H9 (cell line): ENCODE measurements at regions not wholly inside any gene's neighbourhood (a gene's known extent, or its start where the extent isn't known, plus 50 kb on each side); places are given as distances from the start of the nearest gene placed in this dataset.

Experiments
- DNase-seq: peaks from one replicate; pipeline ENCODE4 v3.0.0-alpha.2; 2017
- H2AFZ ChIP-seq: one replicate; pipeline ENCODE4 v1.6.1; 2013; ENCODE audit warnings: mild to moderate bottlenecking, low read length, control low read depth, moderate library complexity
- H2AK5ac ChIP-seq: 2 replicates; pipeline ENCODE4 v1.6.1; 2013; ENCODE audit warnings: low read length, control low read depth, mixed read lengths; ENCODE audit not compliant: insufficient read length
- H2BK120ac ChIP-seq: one replicate; pipeline ENCODE4 v1.6.1; 2013; ENCODE audit warnings: low read depth, mild to moderate bottlenecking, low read length, control low read depth, inconsistent platforms; ENCODE audit not compliant: poor library complexity, severe bottlenecking
- H2BK12ac ChIP-seq: 2 replicates; pipeline ENCODE4 v1.6.1; 2013; ENCODE audit warnings: low read length, control low read depth, mixed read lengths, low read depth; ENCODE audit not compliant: insufficient read length
- H2BK15ac ChIP-seq: 2 replicates; pipeline ENCODE4 v1.6.1; 2013; ENCODE audit warnings: low read depth, low read length, control low read depth
- H2BK20ac ChIP-seq: one replicate; pipeline ENCODE4 v1.6.1; 2013; ENCODE audit warnings: low read depth, mild to moderate bottlenecking, low read length, control low read depth, inconsistent platforms; ENCODE audit not compliant: poor library complexity, severe bottlenecking
- H2BK5ac ChIP-seq: 2 replicates; pipeline ENCODE4 v1.6.1; 2013; ENCODE audit warnings: low read length, control low read depth, mixed read lengths; ENCODE audit not compliant: insufficient read length
- H3K14ac ChIP-seq: 2 replicates; pipeline ENCODE4 v1.6.1; 2013; ENCODE audit warnings: low read length, control low read depth; ENCODE audit not compliant: insufficient read depth
- H3K18ac ChIP-seq: 2 replicates; pipeline ENCODE4 v1.6.1; 2013; ENCODE audit warnings: low read depth, mild to moderate bottlenecking, mixed read lengths, low read length, control low read depth; ENCODE audit not compliant: insufficient read length
- H3K23ac ChIP-seq: 2 replicates; pipeline ENCODE4 v1.6.1; 2013; ENCODE audit warnings: low read length, control low read depth, mixed read lengths, low read depth; ENCODE audit not compliant: insufficient read length
- H3K23me2 ChIP-seq: 2 replicates; pipeline ENCODE4 v1.6.1; 2013; ENCODE audit warnings: low read depth, mild to moderate bottlenecking, mixed read lengths, low read length, control low read depth; ENCODE audit not compliant: insufficient read length, poor library complexity, severe bottlenecking
- H3K27ac ChIP-seq: 2 replicates; pipeline ENCODE4 v1.5.1; 2013; ENCODE audit warnings: low read length, control low read depth, mixed read lengths, low read depth; ENCODE audit not compliant: insufficient read length
- H3K27me3 ChIP-seq: 2 replicates; pipeline ENCODE4 v1.6.1; 2013; ENCODE audit warnings: low read length, control low read depth, inconsistent platforms; ENCODE audit not compliant: insufficient read depth
- H3K4ac ChIP-seq: 2 replicates; pipeline ENCODE4 v1.6.1; 2013; ENCODE audit warnings: low read depth, mild to moderate bottlenecking, control low read depth, inconsistent platforms, low read length, moderate library complexity
- H3K4me1 ChIP-seq: 2 replicates; pipeline ENCODE4 v1.6.1; 2013; ENCODE audit warnings: low read length, control low read depth, inconsistent platforms; ENCODE audit not compliant: insufficient read depth
- H3K4me2 ChIP-seq: 2 replicates; pipeline ENCODE4 v1.6.1; 2013; ENCODE audit warnings: low read length, control low read depth, mixed read lengths; ENCODE audit not compliant: insufficient read length, insufficient read depth
- H3K56ac ChIP-seq: 2 replicates; pipeline ENCODE4 v1.6.1; 2013; ENCODE audit warnings: low read depth, mild to moderate bottlenecking, mixed read lengths, low read length, control low read depth; ENCODE audit not compliant: insufficient read length
- H3K79me1 ChIP-seq: 2 replicates; pipeline ENCODE4 v1.6.1; 2013; ENCODE audit warnings: low read depth, mild to moderate bottlenecking, moderate library complexity, low read length, control low read depth, inconsistent platforms; ENCODE audit not compliant: insufficient read depth, poor library complexity, severe bottlenecking
- H3K79me2 ChIP-seq: 2 replicates; pipeline ENCODE4 v1.6.1; 2013; ENCODE audit warnings: low read length, control low read depth, inconsistent platforms; ENCODE audit not compliant: insufficient read depth
- H3K9ac ChIP-seq: 2 replicates; pipeline ENCODE4 v1.6.1; 2013; ENCODE audit warnings: low read length, control low read depth, mixed read lengths; ENCODE audit not compliant: insufficient read length; ENCODE audit errors: extremely low read depth
- H3K9me3 ChIP-seq: one replicate; pipeline ENCODE4 v1.6.1; 2013; ENCODE audit warnings: low read depth, low read length, inconsistent platforms; ENCODE audit not compliant: control insufficient read depth
- H3T11ph ChIP-seq: one replicate; pipeline ENCODE4 v1.6.1; 2013; ENCODE audit warnings: mild to moderate bottlenecking, low read length, control low read depth, inconsistent platforms
- H4K20me1 ChIP-seq: one replicate; pipeline ENCODE4 v1.6.1; 2013; ENCODE audit not compliant: control insufficient read depth, insufficient read length, insufficient read depth
- H4K5ac ChIP-seq: 2 replicates; pipeline ENCODE4 v1.6.1; 2013; ENCODE audit warnings: low read depth, mild to moderate bottlenecking, mixed read lengths, low read length, control low read depth; ENCODE audit not compliant: insufficient read length
- H4K8ac ChIP-seq: replicated peaks from 2 replicates; pipeline ENCODE4 v1.6.1; 2013; ENCODE audit warnings: low read length, control low read depth, mixed read lengths, low read depth; ENCODE audit not compliant: insufficient read length
- H4K91ac ChIP-seq: 2 replicates; pipeline ENCODE4 v1.6.1; 2013; ENCODE audit warnings: low read depth, mild to moderate bottlenecking, moderate library complexity, mixed read lengths, low read length, control low read depth; ENCODE audit not compliant: insufficient read length
- H3K27ac Mint-ChIP-seq, 3 experiments: 2 replicates in 2 of 3; 3 replicates in 1 of 3; pipeline ENCODE4 v1.8.0; 2020 to 2021; ENCODE audit warnings: mixed read lengths in 3 of 3, mild to moderate bottlenecking in 1 of 3, moderate library complexity in 1 of 3
- H3K27me3 Mint-ChIP-seq: 2 replicates; pipeline ENCODE4 v1.8.0; 2021; ENCODE audit warnings: low read depth, mild to moderate bottlenecking, moderate library complexity, mixed read lengths
- H3K36me3 Mint-ChIP-seq, 3 experiments: 2 replicates in 2 of 3; 3 replicates in 1 of 3; pipeline ENCODE4 v1.8.0; 2020 to 2021; ENCODE audit warnings: low read depth in 3 of 3, mixed read lengths in 3 of 3; ENCODE audit not compliant: insufficient read depth in 1 of 3
- H3K4me1 Mint-ChIP-seq, 2 experiments: 2 replicates each; pipeline ENCODE4 v1.8.0; 2020; ENCODE audit warnings: mixed read lengths in 2 of 2
- H3K4me3 Mint-ChIP-seq, 2 experiments: 2 replicates in 1 of 2; 3 replicates in 1 of 2; pipeline ENCODE4 v1.8.0; 2020 to 2021; ENCODE audit warnings: mild to moderate bottlenecking in 2 of 2, mixed read lengths in 2 of 2, moderate library complexity in 1 of 2
- H3K9me3 Mint-ChIP-seq, 2 experiments: 2 replicates in 1 of 2; 3 replicates in 1 of 2; pipeline ENCODE4 v1.8.0; 2020; ENCODE audit warnings: mild to moderate bottlenecking in 2 of 2, mixed read lengths in 2 of 2, moderate library complexity in 1 of 2
- CTCF ChIP-seq: fragments of 200-600 bp; sonication (generic); conservative IDR thresholded peaks from 3 replicates; pipeline ENCODE4 v1.8.0; 2021; ENCODE audit warnings: antibody characterized with exemption, mild to moderate bottlenecking
- WGBS: extraction: QIAGEN DNeasy Blood & Tissue Kit; methylation state at CpG from one replicate; pipeline ENCODE4 v1.1.7; 2013; ENCODE audit warnings: missing lambda C conversion rate, low lambda C conversion rate, mixed read lengths; ENCODE audit not compliant: insufficient read length; ENCODE audit errors: extremely low coverage; 5-methylcytosine and 5-hydroxymethylcytosine counted together

- no peak for DNase-seq
- Histone ChIP-seq H3K23me2 (no peaks in the 10 kb centered on the region), H3K79me2 (no peaks in the 10 kb centered on the region), H3K4ac (no peak overlapping the region), H4K5ac (no peak overlapping the region), H3K14ac (no peak overlapping the region), H3K4me1 (no peaks in the 10 kb centered on the region), H3K9me3 (no peaks in the 10 kb centered on the region), H4K91ac (no peak overlapping the region), H2AK5ac (no peak overlapping the region), H3K79me1 (no peaks in the 10 kb centered on the region), H2BK5ac (no peak overlapping the region), H4K8ac (no peak overlapping the region), H3K18ac (no peak overlapping the region), H3K23ac (no peak overlapping the region), H3K27ac (no peak overlapping the region), H2BK120ac (no peak overlapping the region), H2BK20ac (no peak overlapping the region), H3K27me3 (no peaks in the 10 kb centered on the region), H3K9ac (no peak overlapping the region), H2AFZ (no peak overlapping the region), H3K56ac (no peak overlapping the region), H3T11ph (no peak overlapping the region), H2BK15ac (no peak overlapping the region), H2BK12ac (no peak overlapping the region), H4K20me1 (no peaks in the 10 kb centered on the region), H3K4me2 (no peak overlapping the region)
- Mint-ChIP-seq H3K9me3 (no peaks in the 10 kb centered on the region), H3K27ac (no peak overlapping the region), H3K4me1 (no peaks in the 10 kb centered on the region), H3K36me3 (no peaks in the 10 kb centered on the region), H3K4me3 (no peak overlapping the region), H3K27me3 (no peaks in the 10 kb centered on the region; the same call in 1 of the 2 replicates)
- no peak for TF ChIP-seq CTCF
- WGBS: no CpG with 5 or more reads among the region's 3 CpGs
Measured at GRCh38 chr14:97116546-97116945, 319.4 kb downstream of the VRK1 start.
